ENCODE measurements at regions not wholly inside any gene's neighbourhood (a gene's known extent, or its start where the extent isn't known, plus 50 kb on each side); places are given as distances from the start of the nearest gene placed in this dataset.

DNA sequence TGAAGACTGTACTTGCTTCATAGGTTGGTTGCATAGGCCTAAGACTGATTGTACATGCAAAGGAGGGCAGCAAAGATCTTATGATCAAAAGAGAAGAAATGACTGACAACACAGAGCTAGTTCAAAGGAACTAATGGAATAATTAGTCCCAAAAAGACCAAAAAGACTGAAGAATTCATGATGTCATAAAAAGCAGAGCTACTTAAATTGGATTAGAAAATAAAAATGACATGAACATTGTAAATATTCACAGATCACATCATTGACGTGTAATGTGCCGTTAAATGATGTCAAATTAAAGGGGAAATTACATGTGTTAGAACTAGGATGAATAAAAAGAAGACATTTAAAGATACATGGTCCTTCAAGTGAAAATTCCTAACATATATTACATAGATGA lies 616.8 kb downstream of the NR4A2 start:
- H3K27me3 ChIP-seq (ENCODE audit: low read depth, low read length), result no peaks in the 10 kb centered on the region
- no peaks in the 10 kb centered on the region for H3K9me3 ChIP-seq (ENCODE audit: insufficient read depth, low read length)
- no peak overlapping the region for H3K27ac ChIP-seq (ENCODE audit: low read length)
- no peaks in the 10 kb centered on the region for H4K20me1 ChIP-seq (ENCODE audit: insufficient read depth, low read length)
- H3K9ac ChIP-seq (ENCODE audit: low read length), result no peak overlapping the region
- no peak overlapping the region for H2AFZ ChIP-seq (ENCODE audit: low read depth, low read length)
- no peaks in the 10 kb centered on the region for H3K79me2 ChIP-seq (ENCODE audit: low read length)
- no peak overlapping the region for H3K4me2 ChIP-seq (ENCODE audit: low read length)
- no peaks in the 10 kb centered on the region for H3K4me1 ChIP-seq (ENCODE audit: low read length)
- TF ChIP-seq EZH2phosphoT487 (IDR thresholded peaks at IDR 0.05; ENCODE audit: low read depth), result no peak
- TF ChIP-seq, protein P1, sequence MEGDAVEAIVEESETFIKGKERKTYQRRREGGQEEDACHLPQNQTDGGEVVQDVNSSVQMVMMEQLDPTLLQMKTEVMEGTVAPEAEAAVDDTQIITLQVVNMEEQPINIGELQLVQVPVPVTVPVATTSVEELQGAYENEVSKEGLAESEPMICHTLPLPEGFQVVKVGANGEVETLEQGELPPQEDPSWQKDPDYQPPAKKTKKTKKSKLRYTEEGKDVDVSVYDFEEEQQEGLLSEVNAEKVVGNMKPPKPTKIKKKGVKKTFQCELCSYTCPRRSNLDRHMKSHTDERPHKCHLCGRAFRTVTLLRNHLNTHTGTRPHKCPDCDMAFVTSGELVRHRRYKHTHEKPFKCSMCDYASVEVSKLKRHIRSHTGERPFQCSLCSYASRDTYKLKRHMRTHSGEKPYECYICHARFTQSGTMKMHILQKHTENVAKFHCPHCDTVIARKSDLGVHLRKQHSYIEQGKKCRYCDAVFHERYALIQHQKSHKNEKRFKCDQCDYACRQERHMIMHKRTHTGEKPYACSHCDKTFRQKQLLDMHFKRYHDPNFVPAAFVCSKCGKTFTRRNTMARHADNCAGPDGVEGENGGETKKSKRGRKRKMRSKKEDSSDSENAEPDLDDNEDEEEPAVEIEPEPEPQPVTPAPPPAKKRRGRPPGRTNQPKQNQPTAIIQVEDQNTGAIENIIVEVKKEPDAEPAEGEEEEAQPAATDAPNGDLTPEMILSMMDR (IDR thresholded peaks at IDR 0.05; ENCODE audit: low read depth, low read length), result no peak
- H3K36me3 ChIP-seq (replicated peaks; ENCODE audit: low read depth, low read length), result no peaks in the 10 kb centered on the region
- H3K4me3 ChIP-seq (ENCODE audit: low read length), result no peak overlapping the region

DNA sequence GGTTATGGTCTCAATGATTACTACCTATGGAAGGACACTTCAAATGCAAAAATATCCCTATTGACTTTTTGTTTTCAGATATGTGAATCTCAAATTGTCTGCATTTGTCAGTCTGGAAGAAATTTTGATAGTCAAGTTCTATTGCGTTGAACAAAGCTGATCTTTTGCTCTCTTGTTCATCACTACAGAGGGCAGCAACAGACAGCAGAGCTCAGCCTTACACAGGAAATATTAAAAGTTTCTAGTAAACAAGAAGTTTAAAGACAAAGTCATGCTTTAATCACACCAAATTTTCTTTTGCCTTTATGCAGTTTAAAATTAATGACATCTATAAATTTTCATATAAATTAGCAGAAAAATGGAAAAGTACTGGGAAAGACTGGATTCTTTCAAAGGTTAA lies 617.5 kb downstream of the NR4A2 start:
- no peak overlapping the region for H3K4me3 ChIP-seq (ENCODE audit: low read length)
- H3K36me3 ChIP-seq (replicated peaks; ENCODE audit: low read depth, low read length), result no peaks in the 10 kb centered on the region
- no peak overlapping the region for H3K4me2 ChIP-seq (ENCODE audit: low read length)
- H2AFZ ChIP-seq (ENCODE audit: low read depth, low read length), result no peak overlapping the region
- H3K27me3 ChIP-seq (ENCODE audit: low read depth, low read length), result no peaks in the 10 kb centered on the region
- H4K20me1 ChIP-seq (ENCODE audit: insufficient read depth, low read length), result no peaks in the 10 kb centered on the region
- no peak for TF ChIP-seq EZH2phosphoT487 (IDR thresholded peaks at IDR 0.05; ENCODE audit: low read depth)
- TF ChIP-seq, protein P1 (IDR thresholded peaks at IDR 0.05; ENCODE audit: low read depth, low read length), result no peak
- H3K9ac ChIP-seq (ENCODE audit: low read length), result no peak overlapping the region
- H3K27ac ChIP-seq (ENCODE audit: low read length), result no peak overlapping the region
- no peaks in the 10 kb centered on the region for H3K4me1 ChIP-seq (ENCODE audit: low read length)
- H3K79me2 ChIP-seq (ENCODE audit: low read length), result no peaks in the 10 kb centered on the region
- H3K9me3 ChIP-seq (ENCODE audit: insufficient read depth, low read length), result no peaks in the 10 kb centered on the region

DNA sequence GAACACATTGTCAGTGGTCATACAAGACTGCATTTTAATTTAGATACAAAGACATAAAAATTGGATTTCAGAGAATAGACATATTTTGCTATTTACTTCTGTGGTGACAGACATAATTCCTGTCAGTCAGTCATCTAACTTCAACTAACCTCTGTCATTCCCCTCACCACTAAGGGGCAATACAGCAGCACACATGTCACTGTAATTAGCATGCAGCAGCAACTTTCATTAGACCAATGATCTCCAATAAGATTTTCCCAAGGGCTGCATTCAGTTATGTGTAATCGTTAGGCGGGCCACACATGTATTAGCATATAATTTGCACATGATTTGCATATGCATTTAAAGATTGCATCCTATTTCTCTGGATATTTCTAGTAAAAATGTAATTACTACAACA lies 624.5 kb downstream of the NR4A2 start:
- Histone ChIP-seq H3K4me1 (ENCODE audit: low read length) (no peaks in the 10 kb centered on the region), H3K9me3 (ENCODE audit: insufficient read depth, low read length) (no peaks in the 10 kb centered on the region), H3K4me2 (ENCODE audit: low read length) (no peak overlapping the region), H3K27ac (ENCODE audit: low read length) (no peak overlapping the region), H3K9ac (ENCODE audit: low read length) (no peak overlapping the region), H3K79me2 (ENCODE audit: low read length) (no peaks in the 10 kb centered on the region), H3K4me3 (ENCODE audit: low read length) (no peak overlapping the region), H3K36me3 (replicated peaks; ENCODE audit: low read depth, low read length) (no peaks in the 10 kb centered on the region), H3K27me3 (ENCODE audit: low read depth, low read length) (no peaks in the 10 kb centered on the region), H4K20me1 (ENCODE audit: insufficient read depth, low read length) (no peaks in the 10 kb centered on the region), H2AFZ (ENCODE audit: low read depth, low read length) (no peak overlapping the region)
- TF ChIP-seq, protein P1 (IDR thresholded peaks at IDR 0.05; ENCODE audit: low read depth, low read length), result peak; percentile 54
- TF ChIP-seq EZH2phosphoT487 (IDR thresholded peaks at IDR 0.05; ENCODE audit: low read depth), result no peak

DNA sequence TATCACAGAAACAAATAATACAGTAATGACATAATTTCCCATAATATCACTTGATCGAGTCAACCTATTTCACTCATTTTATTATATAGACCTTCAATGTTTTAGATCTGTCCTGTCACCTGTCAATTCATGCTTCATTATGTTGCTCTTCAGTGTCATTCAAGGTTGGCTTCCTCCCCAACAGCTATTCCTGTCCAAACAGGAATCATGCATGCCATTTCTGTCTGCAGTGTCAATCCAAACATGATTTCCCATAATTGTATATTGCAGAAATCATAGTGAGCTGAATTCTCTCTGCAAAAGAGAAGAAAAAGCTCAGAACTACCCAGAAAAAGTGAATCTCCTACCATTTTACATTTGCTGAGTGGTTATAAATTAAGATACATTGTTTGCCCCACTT lies 628.6 kb downstream of the NR4A2 start:
- Histone ChIP-seq H2AFZ (ENCODE audit: low read depth, low read length) (no peak overlapping the region), H3K4me2 (ENCODE audit: low read length) (no peak overlapping the region), H3K4me1 (ENCODE audit: low read length) (no peaks in the 10 kb centered on the region), H3K9ac (ENCODE audit: low read length) (no peak overlapping the region), H3K27ac (ENCODE audit: low read length) (no peak overlapping the region), H3K9me3 (ENCODE audit: insufficient read depth, low read length) (no peaks in the 10 kb centered on the region), H4K20me1 (ENCODE audit: insufficient read depth, low read length) (no peaks in the 10 kb centered on the region), H3K79me2 (ENCODE audit: low read length) (no peaks in the 10 kb centered on the region), H3K36me3 (replicated peaks; ENCODE audit: low read depth, low read length) (no peaks in the 10 kb centered on the region), H3K27me3 (ENCODE audit: low read depth, low read length) (no peaks in the 10 kb centered on the region), H3K4me3 (ENCODE audit: low read length) (no peak overlapping the region)
- TF ChIP-seq, protein P1 (IDR thresholded peaks at IDR 0.05; ENCODE audit: low read depth, low read length), result no peak
- no peak for TF ChIP-seq EZH2phosphoT487 (IDR thresholded peaks at IDR 0.05; ENCODE audit: low read depth)
